ENCODE measurements at regions not wholly inside any gene's neighbourhood (a gene's known extent, or its start where the extent isn't known, plus 50 kb on each side); places are given as distances from the start of the nearest gene placed in this dataset.

DNA sequence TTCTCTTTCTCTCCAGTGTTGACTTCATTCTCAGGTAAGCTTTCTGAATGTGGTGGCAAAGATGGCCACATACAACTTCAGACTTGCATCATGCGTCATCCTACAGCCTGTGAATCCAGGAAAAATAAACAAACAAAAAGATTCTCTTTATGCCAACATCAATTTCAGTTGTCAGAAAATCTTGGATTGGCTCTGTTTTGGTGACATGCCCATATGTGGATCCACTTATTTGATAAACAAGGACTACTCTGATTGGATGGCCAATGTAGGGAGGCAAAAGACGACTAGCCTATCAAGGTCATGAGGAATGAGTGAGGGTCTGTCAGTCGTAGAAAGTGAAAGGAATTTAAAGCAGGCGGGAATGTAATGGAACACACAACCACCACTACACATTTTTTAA is 866.6 kb downstream of the USP25 start:
- TF ChIP-seq, protein P1, sequence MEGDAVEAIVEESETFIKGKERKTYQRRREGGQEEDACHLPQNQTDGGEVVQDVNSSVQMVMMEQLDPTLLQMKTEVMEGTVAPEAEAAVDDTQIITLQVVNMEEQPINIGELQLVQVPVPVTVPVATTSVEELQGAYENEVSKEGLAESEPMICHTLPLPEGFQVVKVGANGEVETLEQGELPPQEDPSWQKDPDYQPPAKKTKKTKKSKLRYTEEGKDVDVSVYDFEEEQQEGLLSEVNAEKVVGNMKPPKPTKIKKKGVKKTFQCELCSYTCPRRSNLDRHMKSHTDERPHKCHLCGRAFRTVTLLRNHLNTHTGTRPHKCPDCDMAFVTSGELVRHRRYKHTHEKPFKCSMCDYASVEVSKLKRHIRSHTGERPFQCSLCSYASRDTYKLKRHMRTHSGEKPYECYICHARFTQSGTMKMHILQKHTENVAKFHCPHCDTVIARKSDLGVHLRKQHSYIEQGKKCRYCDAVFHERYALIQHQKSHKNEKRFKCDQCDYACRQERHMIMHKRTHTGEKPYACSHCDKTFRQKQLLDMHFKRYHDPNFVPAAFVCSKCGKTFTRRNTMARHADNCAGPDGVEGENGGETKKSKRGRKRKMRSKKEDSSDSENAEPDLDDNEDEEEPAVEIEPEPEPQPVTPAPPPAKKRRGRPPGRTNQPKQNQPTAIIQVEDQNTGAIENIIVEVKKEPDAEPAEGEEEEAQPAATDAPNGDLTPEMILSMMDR (conservative IDR thresholded peaks at IDR 0.05) = no peak
- no peak for TF ChIP-seq ZFX (IDR thresholded peaks at IDR 0.05)

Measured in C4-2B (cell line).